KG1 (cell line): ENCODE measurements at regions not wholly inside any gene's neighbourhood (a gene's known extent, or its start where the extent isn't known, plus 50 kb on each side); places are given as distances from the start of the nearest gene placed in this dataset.

Experiments
- DNase-seq: peaks from one replicate; lab custom pipeline; 2025; lab: John Stamatoyannopoulos, UW

DNA sequence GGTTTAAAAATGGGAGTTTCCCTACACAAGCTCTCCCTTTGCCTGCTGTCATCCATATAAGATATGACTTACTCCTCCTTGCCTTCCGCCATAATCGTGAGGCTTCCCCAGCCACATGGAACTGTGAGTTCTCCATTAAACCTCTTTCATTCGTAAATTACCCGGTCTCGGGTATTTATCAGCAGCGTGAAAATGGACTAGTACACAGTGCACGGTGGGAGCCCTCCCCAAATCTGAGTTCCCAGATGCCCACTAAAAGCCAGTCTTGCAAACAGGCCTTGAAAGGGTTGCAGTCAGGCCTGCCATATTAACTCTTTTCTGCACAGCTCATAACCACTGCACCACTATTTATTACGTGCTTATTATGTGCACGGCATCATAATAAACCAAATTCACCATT is 400.9 kb downstream of the PRDM2 start:
- no peak for DNase-seq

DNA sequence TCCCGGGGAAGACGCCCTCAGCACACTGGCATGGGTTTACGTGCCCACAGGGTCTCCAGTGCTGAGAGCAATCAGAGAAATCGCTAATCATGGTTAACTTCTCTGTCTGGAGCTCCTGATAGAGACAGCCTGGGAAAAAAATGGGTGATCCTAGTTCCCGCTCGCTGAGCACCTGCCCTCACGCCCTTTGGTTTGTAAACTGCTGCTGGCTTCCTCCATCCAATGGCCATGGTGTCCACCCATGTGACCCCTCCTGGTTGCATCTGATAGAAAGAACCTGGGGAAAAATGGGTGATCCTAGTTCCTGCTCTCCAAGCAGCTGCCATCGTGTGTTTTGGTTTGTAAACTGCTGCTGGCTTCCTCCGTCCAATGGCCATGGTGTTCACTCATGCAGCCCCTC is 402.2 kb downstream of the PRDM2 start:
- DNase-seq = no peak

GRCh38 chr1:14103878-14104430 is 404.0 kb downstream of the PRDM2 start:
- DNase-seq = no peak

GRCh38 chr1:14106126-14106525 is 406.1 kb downstream of the PRDM2 start:
- no peak for DNase-seq

DNA sequence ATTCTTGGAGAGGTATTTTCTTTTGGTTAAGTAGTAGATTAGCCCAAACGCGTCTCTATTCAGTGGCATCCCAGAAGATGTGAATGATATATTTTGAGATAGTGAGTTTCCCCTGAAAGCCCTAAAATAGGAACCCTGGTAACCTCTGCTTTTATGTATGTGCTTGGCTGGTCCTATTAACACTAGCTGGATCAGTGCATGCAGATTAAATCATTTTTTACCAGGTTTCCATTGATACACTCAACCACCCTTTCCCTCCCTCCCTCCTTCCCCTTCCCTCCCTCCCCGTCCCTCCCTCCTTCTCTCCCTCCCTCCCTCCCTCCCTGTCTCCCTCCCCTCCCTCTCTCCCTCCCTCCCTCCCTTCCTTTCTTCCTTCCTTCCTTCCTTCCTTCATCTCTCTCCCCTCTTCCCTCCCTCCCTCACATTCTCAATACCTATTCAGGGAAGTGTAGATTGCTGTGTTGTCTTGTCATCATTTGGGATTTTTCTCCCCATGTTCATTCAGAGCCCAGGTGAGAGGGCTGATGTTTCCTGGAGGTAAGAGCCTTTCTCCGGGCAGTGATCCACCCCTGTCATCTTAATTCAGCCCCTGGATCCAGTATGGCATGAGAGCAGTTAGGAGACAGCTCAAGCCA is 406.8 kb downstream of the PRDM2 start:
- no peak for DNase-seq

GRCh38 chr1:14108356-14109275 is 408.6 kb downstream of the PRDM2 start:
- no peak for DNase-seq

DNA sequence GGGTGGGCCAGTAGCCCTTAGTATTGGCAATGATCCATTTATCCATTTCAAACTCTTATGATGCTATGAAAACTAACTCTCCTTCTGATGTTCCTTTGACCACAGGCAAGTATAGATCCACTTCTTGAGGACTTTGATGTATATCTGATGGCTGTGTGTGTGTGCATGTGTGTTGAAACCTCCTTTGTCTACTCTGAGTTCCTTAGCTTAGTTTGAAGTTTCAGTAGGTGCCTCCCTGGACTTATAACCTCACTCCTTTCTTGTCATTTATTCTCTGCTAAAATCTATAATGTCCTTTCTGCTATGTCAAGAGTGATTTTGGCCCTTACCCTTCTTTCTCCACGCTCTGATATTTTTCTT is 409.3 kb downstream of the PRDM2 start:
- DNase-seq = no peak

DNA sequence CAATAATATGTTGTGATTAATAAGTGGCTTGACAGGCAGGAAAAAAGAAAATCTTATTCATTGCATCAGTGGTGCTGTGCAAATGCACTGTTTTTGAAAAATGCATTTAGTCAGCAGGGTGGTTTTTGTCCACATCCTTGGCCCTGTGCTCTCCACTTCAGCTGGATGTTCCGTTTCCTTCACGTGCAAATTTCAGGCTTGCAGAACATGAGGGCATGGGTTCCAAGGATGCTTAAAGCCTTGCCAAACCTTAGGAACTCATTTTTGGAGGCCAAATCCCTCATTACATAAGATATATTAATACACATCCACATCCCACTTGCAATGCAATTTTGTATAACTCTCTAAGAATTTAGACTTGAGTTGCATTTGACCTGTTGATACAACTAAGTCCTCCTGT is 410.1 kb downstream of the PRDM2 start:
- no peak for DNase-seq

GRCh38 chr1:14111121-14111520 is 411.1 kb downstream of the PRDM2 start:
- DNase-seq = no peak

DNA sequence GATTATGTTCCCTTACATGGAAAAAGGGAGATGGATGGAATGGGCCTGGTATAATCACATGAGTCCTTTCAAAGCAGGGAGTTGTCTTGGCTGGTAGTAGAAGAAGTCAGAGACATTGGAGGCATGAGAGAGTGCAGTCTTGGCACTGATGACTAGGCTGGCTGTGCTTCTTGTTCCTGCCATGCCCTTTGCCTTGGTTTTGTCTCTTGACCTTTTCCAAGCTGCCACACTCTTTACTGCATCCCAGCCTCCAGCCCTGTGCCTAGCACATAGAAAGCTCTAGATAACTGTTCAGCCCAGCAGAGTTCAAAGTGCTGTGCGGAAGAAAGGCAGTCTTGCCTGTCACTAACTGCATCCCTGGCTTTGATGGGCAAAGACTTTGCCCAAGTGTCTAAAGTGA is 412.6 kb downstream of the PRDM2 start:
- no peak for DNase-seq

DNA sequence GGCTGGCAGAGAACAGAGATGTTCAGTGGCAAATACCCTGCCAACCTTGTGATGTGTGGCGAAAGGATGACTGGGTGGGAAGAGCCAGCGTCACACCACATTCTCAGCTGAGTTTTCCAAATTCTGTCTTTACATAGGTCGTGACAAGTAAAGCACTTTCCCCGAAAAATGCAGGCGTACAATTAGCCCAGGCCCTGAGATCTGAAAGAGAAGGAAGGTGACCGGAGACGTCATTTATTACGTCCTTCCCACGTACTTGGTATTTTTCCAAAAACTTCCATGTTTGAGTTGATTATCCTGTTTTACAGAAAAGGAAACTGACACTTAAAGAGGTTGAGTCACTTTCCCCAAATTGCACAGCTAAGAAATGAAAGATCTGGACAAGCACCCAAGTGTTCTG is 413.3 kb downstream of the PRDM2 start:
- no peak for DNase-seq

GRCh38 chr1:14113841-14114567 is 414.0 kb downstream of the PRDM2 start:
- no peak for DNase-seq

DNA sequence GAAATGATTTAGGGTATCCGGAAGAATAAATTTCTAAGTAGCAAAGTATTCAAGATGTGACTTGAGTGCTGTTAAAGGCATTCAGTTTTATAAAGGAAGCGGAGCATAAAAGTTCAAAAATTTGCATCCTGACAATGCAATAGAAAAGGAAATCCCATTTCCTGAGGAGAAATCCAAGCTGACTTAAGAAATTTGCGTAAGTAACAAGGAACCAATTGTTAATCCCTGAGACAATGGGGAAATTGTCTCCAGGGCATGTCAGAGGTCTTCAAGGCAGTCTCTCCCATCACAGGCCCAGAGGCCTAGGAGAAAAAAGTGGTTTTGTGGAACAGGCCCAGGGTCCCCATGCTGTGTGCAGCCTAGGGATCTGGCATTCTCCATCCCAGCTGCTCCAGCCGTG is 416.0 kb downstream of the PRDM2 start:
- no peak for DNase-seq

DNA sequence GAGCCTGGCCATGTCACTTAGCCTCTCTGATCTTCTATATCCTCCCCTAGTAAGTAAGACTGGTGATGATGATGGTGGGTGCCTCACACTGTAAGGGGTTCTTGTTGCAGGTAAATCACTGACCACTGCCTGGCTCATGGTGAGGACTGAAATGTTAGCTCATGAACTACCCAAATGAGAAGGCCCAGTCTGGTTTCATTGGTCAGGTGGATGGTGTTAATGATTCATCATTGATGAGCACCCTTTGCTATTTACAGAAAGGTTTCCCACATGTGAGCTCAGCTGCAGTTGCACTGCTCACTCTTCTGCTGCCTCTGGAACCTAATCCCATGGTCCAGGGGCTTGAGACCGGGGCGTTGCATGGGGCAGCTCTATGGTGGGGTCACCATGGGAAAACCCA is 417.7 kb downstream of the PRDM2 start:
- DNase-seq = no peak

- DNase-seq = no peak
Observed at GRCh38 chr1:14118691-14119485, 418.9 kb downstream of the PRDM2 start.

DNA sequence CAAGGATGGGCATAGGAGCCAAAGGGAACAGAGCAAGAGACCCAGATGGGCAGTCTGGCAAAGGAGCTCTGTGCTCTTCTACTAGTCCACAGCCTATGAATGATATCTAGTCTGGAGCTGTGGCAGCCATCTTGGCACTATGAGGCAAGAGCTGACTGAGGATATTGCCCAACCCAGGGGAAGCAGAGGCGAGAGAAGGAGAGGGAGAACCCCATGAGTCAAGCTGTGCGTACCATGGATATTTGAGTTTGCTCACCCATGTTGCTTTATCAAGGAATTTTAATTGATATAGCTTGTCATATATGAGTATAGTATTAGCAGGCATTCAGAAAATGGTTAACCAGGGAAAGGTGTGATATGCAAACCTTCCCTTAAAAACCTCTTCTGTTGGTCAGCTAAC is 420.9 kb downstream of the PRDM2 start:
- DNase-seq = no peak

GRCh38 chr1:14128096-14128495 is 428.1 kb downstream of the PRDM2 start:
- no peak for DNase-seq

DNA sequence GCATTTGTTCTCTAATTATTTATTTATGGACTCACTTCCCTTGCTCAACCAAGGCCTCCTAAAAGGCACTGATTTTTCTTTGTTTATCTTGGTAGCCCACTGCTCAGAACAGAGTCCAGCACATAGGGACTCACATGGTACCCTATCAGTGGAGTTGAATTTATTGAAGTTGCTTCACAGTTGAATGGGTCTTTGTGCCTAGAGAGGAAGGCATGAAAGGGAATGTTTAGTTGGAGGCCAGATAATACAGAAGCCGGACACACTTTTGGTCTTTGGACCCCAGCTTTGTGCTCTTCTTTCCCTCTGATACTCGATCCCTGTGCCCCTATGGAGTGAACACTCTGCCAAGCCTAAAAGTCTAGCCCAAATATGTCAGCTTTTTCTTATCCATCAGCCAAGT is 429.0 kb downstream of the PRDM2 start:
- no peak for DNase-seq

- no peak for DNase-seq
Observed at GRCh38 chr1:14135070-14135469, 435.1 kb downstream of the PRDM2 start.

DNA sequence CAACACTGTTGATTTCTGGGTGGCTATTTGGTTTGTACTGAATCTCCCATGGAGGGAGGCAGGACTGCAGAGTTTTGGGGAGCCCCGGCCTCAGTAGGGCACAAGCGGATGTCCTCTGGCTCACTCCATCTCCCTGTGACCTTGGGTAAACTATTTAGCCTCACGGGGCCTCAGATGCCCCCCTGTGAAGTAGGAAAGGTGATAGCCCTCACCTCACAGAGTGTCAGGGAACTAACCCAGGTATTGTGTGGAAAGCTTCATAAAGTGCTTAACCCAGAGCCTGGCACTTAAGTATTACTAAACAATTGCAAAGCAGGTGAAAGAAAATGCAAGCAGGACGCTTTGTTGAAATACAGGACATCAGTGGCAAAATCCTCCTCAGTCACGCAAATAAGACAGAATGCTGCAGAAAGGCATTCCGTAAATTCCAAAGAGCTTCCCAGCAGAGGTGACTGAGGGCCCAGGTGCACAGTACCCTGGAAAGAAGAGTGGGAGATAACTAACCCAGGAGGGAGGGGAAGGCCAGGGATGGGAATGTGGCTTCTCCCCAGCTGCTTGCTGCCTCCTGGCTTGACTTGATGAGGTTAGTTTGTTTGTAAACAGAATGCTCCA is 436.3 kb downstream of the PRDM2 start:
- no peak for DNase-seq

GRCh38 chr1:14136881-14137280 is 436.9 kb downstream of the PRDM2 start:
- DNase-seq = no peak
